ENCODE measurements at regions not wholly inside any gene's neighbourhood (a gene's known extent, or its start where the extent isn't known, plus 50 kb on each side); places are given as distances from the start of the nearest gene placed in this dataset.

GRCh38 chr5:106423109-106423897, 1247.4 kb downstream of the EFNA5 start:
- Histone ChIP-seq H3K4me1 (ENCODE audit: control insufficient read depth in 1 of 2, insufficient read depth in 1 of 2, low read depth in 1 of 2, low read length in 1 of 2) (no peaks in the 10 kb centered on the region), H3K9me3 (no peaks in the 10 kb centered on the region)

DNA sequence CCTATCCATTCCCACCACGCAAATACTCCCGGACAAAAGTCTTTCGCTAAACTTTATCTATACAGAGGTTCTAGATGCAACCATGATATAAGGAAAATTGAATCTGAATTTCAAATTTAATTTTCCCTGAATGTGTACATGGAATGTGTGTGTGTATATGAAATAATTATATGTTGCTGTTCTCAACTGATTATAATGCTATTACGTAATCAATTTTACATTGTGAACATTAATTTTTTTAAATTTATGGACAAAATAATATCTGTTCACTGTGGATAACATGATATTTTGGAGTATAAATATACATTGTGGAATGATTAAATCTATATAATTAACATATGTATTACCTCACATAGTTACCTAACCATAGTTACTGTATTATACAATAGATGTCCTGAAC, 1250.6 kb downstream of the EFNA5 start:
- no peaks in the 10 kb centered on the region for H3K36me3 ChIP-seq
- H3K4me1 ChIP-seq (ENCODE audit: control insufficient read depth in 1 of 2, insufficient read depth in 1 of 2, low read depth in 1 of 2, low read length in 1 of 2) = no peaks in the 10 kb centered on the region
- H3K9me3 ChIP-seq = no peaks in the 10 kb centered on the region
- TF ChIP-seq, protein P1, sequence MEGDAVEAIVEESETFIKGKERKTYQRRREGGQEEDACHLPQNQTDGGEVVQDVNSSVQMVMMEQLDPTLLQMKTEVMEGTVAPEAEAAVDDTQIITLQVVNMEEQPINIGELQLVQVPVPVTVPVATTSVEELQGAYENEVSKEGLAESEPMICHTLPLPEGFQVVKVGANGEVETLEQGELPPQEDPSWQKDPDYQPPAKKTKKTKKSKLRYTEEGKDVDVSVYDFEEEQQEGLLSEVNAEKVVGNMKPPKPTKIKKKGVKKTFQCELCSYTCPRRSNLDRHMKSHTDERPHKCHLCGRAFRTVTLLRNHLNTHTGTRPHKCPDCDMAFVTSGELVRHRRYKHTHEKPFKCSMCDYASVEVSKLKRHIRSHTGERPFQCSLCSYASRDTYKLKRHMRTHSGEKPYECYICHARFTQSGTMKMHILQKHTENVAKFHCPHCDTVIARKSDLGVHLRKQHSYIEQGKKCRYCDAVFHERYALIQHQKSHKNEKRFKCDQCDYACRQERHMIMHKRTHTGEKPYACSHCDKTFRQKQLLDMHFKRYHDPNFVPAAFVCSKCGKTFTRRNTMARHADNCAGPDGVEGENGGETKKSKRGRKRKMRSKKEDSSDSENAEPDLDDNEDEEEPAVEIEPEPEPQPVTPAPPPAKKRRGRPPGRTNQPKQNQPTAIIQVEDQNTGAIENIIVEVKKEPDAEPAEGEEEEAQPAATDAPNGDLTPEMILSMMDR (IDR thresholded peaks at IDR 0.05) = no peak
- H3K27ac ChIP-seq = no peak overlapping the region
- no peaks in the 10 kb centered on the region for H3K27me3 ChIP-seq
- no peak overlapping the region for H3K4me3 ChIP-seq (ENCODE audit: low read depth in 1 of 2, low read length in 1 of 2)

More at GRCh38 chr5:106423109-106423897, 1247.4 kb downstream of the EFNA5 start:
- H3K27me3 ChIP-seq = no peaks in the 10 kb centered on the region
- TF ChIP-seq, protein P1 (IDR thresholded peaks at IDR 0.05) = no peak
- H3K4me3 ChIP-seq (ENCODE audit: low read depth in 1 of 2, low read length in 1 of 2) = no peak overlapping the region
- H3K36me3 ChIP-seq = no peaks in the 10 kb centered on the region
- H3K27ac ChIP-seq = no peak overlapping the region

DNA sequence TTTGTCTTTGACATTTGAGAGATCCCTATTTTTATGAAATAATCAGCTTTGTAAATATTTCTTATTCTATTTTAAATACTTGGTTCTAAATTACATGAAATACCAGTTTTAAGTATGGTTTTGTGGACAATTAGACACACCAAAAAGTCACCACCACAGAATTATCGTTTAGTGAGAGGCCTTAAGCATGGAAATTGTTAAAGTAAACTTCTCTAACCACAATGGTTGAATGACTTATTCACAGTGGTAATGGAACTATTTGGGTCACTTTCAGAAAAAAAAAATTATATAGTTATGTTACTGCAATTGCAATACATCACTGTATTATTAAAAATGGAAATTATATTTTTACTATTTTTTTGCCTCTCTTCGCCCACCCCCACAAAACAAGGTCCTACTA, 1252.5 kb downstream of the EFNA5 start:
- no peaks in the 10 kb centered on the region for H3K4me1 ChIP-seq (ENCODE audit: control insufficient read depth in 1 of 2, insufficient read depth in 1 of 2, low read depth in 1 of 2, low read length in 1 of 2)
- no peak overlapping the region for H3K27ac ChIP-seq
- H3K27me3 ChIP-seq = no peaks in the 10 kb centered on the region
- no peaks in the 10 kb centered on the region for H3K9me3 ChIP-seq
- no peaks in the 10 kb centered on the region for H3K36me3 ChIP-seq
- H3K4me3 ChIP-seq (ENCODE audit: low read depth in 1 of 2, low read length in 1 of 2) = no peak overlapping the region
- TF ChIP-seq, protein P1 (IDR thresholded peaks at IDR 0.05) = no peak

- Histone ChIP-seq H3K27me3 (no peaks in the 10 kb centered on the region), H3K27ac (no peak overlapping the region), H3K9me3 (no peaks in the 10 kb centered on the region), H3K4me3 (ENCODE audit: low read depth in 1 of 2, low read length in 1 of 2) (no peak overlapping the region), H3K4me1 (ENCODE audit: control insufficient read depth in 1 of 2, insufficient read depth in 1 of 2, low read depth in 1 of 2, low read length in 1 of 2) (no peaks in the 10 kb centered on the region), H3K36me3 (no peaks in the 10 kb centered on the region)
- TF ChIP-seq, protein P1 (IDR thresholded peaks at IDR 0.05) = no peak
These were observed 1253.2 kb downstream of the EFNA5 start for GRCh38 chr5:106417566-106417965.

GRCh38 chr5:106417163-106417562, 1253.6 kb downstream of the EFNA5 start:
- no peaks in the 10 kb centered on the region for H3K9me3 ChIP-seq
- no peaks in the 10 kb centered on the region for H3K4me1 ChIP-seq (ENCODE audit: control insufficient read depth in 1 of 2, insufficient read depth in 1 of 2, low read depth in 1 of 2, low read length in 1 of 2)
- H3K27ac ChIP-seq = no peak overlapping the region
- H3K36me3 ChIP-seq = no peaks in the 10 kb centered on the region
- TF ChIP-seq, protein P1 (IDR thresholded peaks at IDR 0.05) = no peak
- H3K4me3 ChIP-seq (ENCODE audit: low read depth in 1 of 2, low read length in 1 of 2) = no peak overlapping the region
- H3K27me3 ChIP-seq = no peaks in the 10 kb centered on the region

Measured in neutrophil (primary cell).